ENCODE measurements at regions not wholly inside any gene's neighbourhood (a gene's known extent, or its start where the extent isn't known, plus 50 kb on each side); places are given as distances from the start of the nearest gene placed in this dataset.

DNA sequence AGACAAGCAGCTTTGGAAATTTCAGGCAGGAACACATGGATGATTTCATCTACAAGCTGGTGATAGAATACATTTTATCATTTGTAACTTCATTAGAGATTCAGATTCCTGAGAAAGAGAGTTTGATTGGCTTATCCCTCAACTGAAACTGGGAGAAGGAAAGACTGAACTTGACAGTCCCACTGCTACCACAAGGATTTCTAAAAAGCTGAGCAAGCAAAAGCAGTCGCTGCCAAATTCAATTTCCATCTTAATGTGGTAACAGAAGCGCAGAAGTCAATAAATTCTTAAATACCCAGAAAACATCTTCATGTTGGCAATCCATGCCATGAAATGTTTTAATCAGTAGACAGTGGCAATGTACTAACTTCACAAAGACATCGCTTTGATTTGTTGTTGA, 172.1 kb upstream of the DACH1 start (continued):
- TF ChIP-seq ZNF592 (IDR thresholded peaks at IDR 0.05) = no peak
- no peak for TF ChIP-seq NRF1 (conservative IDR thresholded peaks at IDR 0.05; ENCODE audit: low read depth, low read length)
- TF ChIP-seq ASH2L (IDR thresholded peaks at IDR 0.05; ENCODE audit: borderline replicate concordance, low read depth) = no peak

DNA sequence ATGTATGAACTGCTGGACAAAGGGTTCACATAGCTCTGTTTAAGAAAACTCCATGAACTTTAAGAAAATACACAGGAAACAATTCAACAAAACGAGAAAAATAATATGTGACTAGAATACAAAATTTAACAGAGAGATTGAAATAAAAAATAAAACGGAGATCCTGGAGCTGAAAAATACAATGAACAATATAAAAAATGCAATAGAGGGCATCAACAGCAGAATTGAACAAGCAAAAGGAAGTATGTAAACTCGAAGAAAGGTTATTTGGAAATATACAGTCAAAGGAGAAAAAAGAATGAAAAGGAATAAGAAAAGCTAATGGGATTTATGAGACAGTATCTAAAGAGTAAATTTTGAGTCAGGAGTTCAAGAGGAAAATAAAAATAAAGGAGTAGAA, 163.0 kb upstream of the DACH1 start:
- 2% methylated on average over 3 of the region's 3 CpGs for WGBS (ENCODE audit: insufficient coverage, insufficient replicate concordance, low lambda C conversion rate, missing lambda C conversion rate)
- CTCF ChIA-PET = interaction anchor here (0.7 kb wide), 1 partner anchor 17 kb away, joined by 3 read pairs; no protein-coding TSS in a partner anchor

More for the DNA sequence above, 163.0 kb upstream of the DACH1 start:
- intact Hi-C loops (cut with micrococcal nuclease; ENCODE audit: unreplicated experiment) (no loop called here), in situ Hi-C loops (cut with MboI) (no loop called here)
- RAD21 ChIA-PET (ENCODE audit: unreplicated experiment) = no interaction called here
- H3K4me1 ChIP-seq (ENCODE audit: control insufficient read depth, insufficient read depth, low read length) = no peaks in the 10 kb centered on the region
- no peak overlapping the region for H2AFZ ChIP-seq (ENCODE audit: control insufficient read depth, low read depth, low read length)
- H3K9ac ChIP-seq (ENCODE audit: control insufficient read depth, insufficient read depth, low read length) = no peak overlapping the region
- no peak for FAIRE-seq
- H3K79me2 ChIP-seq (ENCODE audit: control insufficient read depth, insufficient read depth, low read length) = no peaks in the 10 kb centered on the region
- TF ChIP-seq ELK1 (IDR thresholded peaks at IDR 0.05; ENCODE audit: low read depth, low read length) (no peak), TAF1 (IDR thresholded peaks at IDR 0.05; ENCODE audit: borderline replicate concordance, low read depth, low read length) (no peak), SMC3 (IDR thresholded peaks at IDR 0.05; ENCODE audit: borderline replicate concordance, low read length) (no peak), EED (IDR thresholded peaks at IDR 0.05; ENCODE audit: low read depth) (no peak), BHLHE40 (IDR thresholded peaks at IDR 0.05; ENCODE audit: borderline replicate concordance in 1 of 2, low read depth in 2 of 2, low read length in 1 of 2) (no peak), CEBPB (IDR thresholded peaks at IDR 0.05; ENCODE audit: borderline replicate concordance in 1 of 2, low read depth in 2 of 2, low read length in 2 of 2) (no peak), PML (IDR thresholded peaks at IDR 0.05; ENCODE audit: low read length) (no peak), GATAD2B (conservative IDR thresholded peaks at IDR 0.05; ENCODE audit: low read depth) (no peak), CHD2 (IDR thresholded peaks at IDR 0.05; ENCODE audit: borderline replicate concordance, low read depth, low read length) (no peak)
- no peak overlapping the region for H3K4me3 ChIP-seq
- H3K4me2 ChIP-seq (ENCODE audit: control insufficient read depth, insufficient read depth) = no peak overlapping the region
- H3K9me3 ChIP-seq (replicated peaks; ENCODE audit: control insufficient read depth, insufficient read depth, low read length) = no peaks in the 10 kb centered on the region; the same call in 1 of the 3 replicates
- H3K36me3 ChIP-seq (ENCODE audit: control insufficient read depth in 2 of 2, insufficient read depth in 2 of 2, low read length in 1 of 2) = no peaks in the 10 kb centered on the region
- no peaks in the 10 kb centered on the region for H4K20me1 ChIP-seq (ENCODE audit: control insufficient read depth, insufficient read depth)
- BruUV-seq (replicated peaks) = no TSS peak
- no peak for DNase-seq (ENCODE audit: low read depth, low spot score)
- POLR2A ChIA-PET = no interaction called here
- H3K27me3 ChIP-seq (replicated peaks in 1 of 2; ENCODE audit: control insufficient read depth in 2 of 2, insufficient read depth in 2 of 2, low read length in 1 of 2) = no peaks in the 10 kb centered on the region
- SMC1A ChIA-PET (ENCODE audit: uncharacterized antibody, unreplicated experiment) = interaction anchor here (1.2 kb wide), 1 partner anchor 53 kb away, joined by 4 read pairs; no protein-coding TSS in a partner anchor
- H3K27ac ChIP-seq (ENCODE audit: control insufficient read depth, insufficient read depth) = no peak overlapping the region
- ATAC-seq = no peak
